ENCODE measurements at regions not wholly inside any gene's neighbourhood (a gene's known extent, or its start where the extent isn't known, plus 50 kb on each side); places are given as distances from the start of the nearest gene placed in this dataset.
"Not testable (repeated sequence)": the region's sequence is repeated elsewhere in the genome, so short reads cannot be mapped to it uniquely, and the experiment has no call there.

- Histone ChIP-seq H3K9ac (ENCODE audit: low read depth, low read length) (no peak overlapping the region), H3K27me3 (ENCODE audit: control insufficient read depth, insufficient read depth, low read length) (no peaks in the 10 kb centered on the region), H3K9me3 (ENCODE audit: control insufficient read depth, insufficient read depth, low read length) (no peaks in the 10 kb centered on the region), H3K36me3 (ENCODE audit: control insufficient read depth, insufficient read depth, low read length) (0 out of 2 replicates have a peak, but pooled peaks cover 2% of the 10 kb centered on the region), H3K4me3 (ENCODE audit: low read depth, low read length) (no peak overlapping the region), H3K27ac (ENCODE audit: low read depth, low read length) (no peak overlapping the region), H3K4me1 (ENCODE audit: control insufficient read depth, insufficient read depth, low read length) (0 out of 2 replicates have a peak, but pooled peaks cover 3% of the 10 kb centered on the region)
Measured at GRCh38 chr21:36263797-36264196, 56.2 kb upstream of the MORC3 start.

- H3K9me3 ChIP-seq (ENCODE audit: control insufficient read depth, insufficient read depth, low read length) = no peaks in the 10 kb centered on the region
- H3K9ac ChIP-seq (ENCODE audit: low read depth, low read length) = no peak overlapping the region
- H3K27ac ChIP-seq (ENCODE audit: low read depth, low read length) = no peak overlapping the region
- H3K4me1 ChIP-seq (ENCODE audit: control insufficient read depth, insufficient read depth, low read length) = no peaks in the 10 kb centered on the region
- H3K4me3 ChIP-seq (ENCODE audit: low read depth, low read length) = no peak overlapping the region
- 0 out of 2 replicates have a peak, but pooled peaks cover 2% of the 10 kb centered on the region for H3K36me3 ChIP-seq (ENCODE audit: control insufficient read depth, insufficient read depth, low read length)
- H3K27me3 ChIP-seq (ENCODE audit: control insufficient read depth, insufficient read depth, low read length) = no peaks in the 10 kb centered on the region
Measured at GRCh38 chr21:36265431-36265830, 54.6 kb upstream of the MORC3 start.

GRCh38 chr21:36267828-36268227 lies 52.2 kb upstream of the MORC3 start:
- not testable (repeated sequence) for H3K27ac ChIP-seq (ENCODE audit: low read depth, low read length); H3K9me3 ChIP-seq (ENCODE audit: control insufficient read depth, insufficient read depth, low read length); H3K4me1 ChIP-seq (ENCODE audit: control insufficient read depth, insufficient read depth, low read length); H3K9ac ChIP-seq (ENCODE audit: low read depth, low read length); H3K36me3 ChIP-seq (ENCODE audit: control insufficient read depth, insufficient read depth, low read length); H3K27me3 ChIP-seq (ENCODE audit: control insufficient read depth, insufficient read depth, low read length); H3K4me3 ChIP-seq (ENCODE audit: low read depth, low read length)

- not testable (repeated sequence) for H3K9me3 ChIP-seq (ENCODE audit: control insufficient read depth, insufficient read depth, low read length); H3K4me1 ChIP-seq (ENCODE audit: control insufficient read depth, insufficient read depth, low read length); H3K27me3 ChIP-seq (ENCODE audit: control insufficient read depth, insufficient read depth, low read length); H3K9ac ChIP-seq (ENCODE audit: low read depth, low read length); H3K4me3 ChIP-seq (ENCODE audit: low read depth, low read length); H3K36me3 ChIP-seq (ENCODE audit: control insufficient read depth, insufficient read depth, low read length); H3K27ac ChIP-seq (ENCODE audit: low read depth, low read length)
Measured at GRCh38 chr21:36268264-36268663, 51.7 kb upstream of the MORC3 start.
